Astrocyte of the spinal cord (primary cell): ENCODE measurements at regions not wholly inside any gene's neighbourhood (a gene's known extent, or its start where the extent isn't known, plus 50 kb on each side); places are given as distances from the start of the nearest gene placed in this dataset.

ENCODE experiments used
- DNase-seq: peaks from one replicate; pipeline ENCODE4 v3.0.0; 2011; ENCODE audit warnings: low read depth, low spot score
- H3K4me3 ChIP-seq: 2 replicates; pipeline ENCODE4 v1.5.1; 2011; ENCODE audit warnings: low read depth, mild to moderate bottlenecking, low read length, moderate library complexity
- CTCF ChIP-seq: IDR thresholded peaks from 2 replicates; pipeline ENCODE4 v1.5.1; 2012; ENCODE audit warnings: low read depth, mild to moderate bottlenecking, low read length, inconsistent platforms
- in situ Hi-C: cut with HindIII; loops from 2 replicates; pipeline ENCODE4 v1.10.0; 2017; ENCODE audit warnings: low sequenced_read_pairs

GRCh38 chrX:69229436-69229835 is 64.2 kb upstream of the PJA1 start:
- peak; percentile 14 for DNase-seq

GRCh38 chrX:69228732-69229131 is 63.5 kb upstream of the PJA1 start:
- no peak overlapping the region for H3K4me3 ChIP-seq
- DNase-seq = no peak
- no peak for TF ChIP-seq CTCF
- in situ Hi-C loops = no loop called here

More at GRCh38 chrX:69229436-69229835, 64.2 kb upstream of the PJA1 start:
- no peak overlapping the region for H3K4me3 ChIP-seq
- in situ Hi-C loops = no loop called here
- TF ChIP-seq CTCF = no peak

GRCh38 chrX:69226459-69227158 is 61.4 kb upstream of the PJA1 start:
- in situ Hi-C loops = no loop called here
- no peak overlapping the region for H3K4me3 ChIP-seq
- no peak for DNase-seq
- no peak for TF ChIP-seq CTCF

GRCh38 chrX:69222103-69223090 is 57.1 kb upstream of the PJA1 start:
- TF ChIP-seq CTCF = peak; percentile 82
- DNase-seq = peak; percentile 52
- H3K4me3 ChIP-seq = no peak overlapping the region
- in situ Hi-C loops = no loop called here

GRCh38 chrX:69221239-69222102 is 56.2 kb upstream of the PJA1 start:
- DNase-seq = no peak
- in situ Hi-C loops = no loop called here
- no peak overlapping the region for H3K4me3 ChIP-seq
- no peak for TF ChIP-seq CTCF

- no peak for TF ChIP-seq CTCF
- in situ Hi-C loops = no loop called here
- DNase-seq = no peak
- H3K4me3 ChIP-seq = no peak overlapping the region
These were observed 53.2 kb upstream of the PJA1 start for GRCh38 chrX:69218407-69218997.
